Natural killer cell (primary cell): ENCODE measurements at regions not wholly inside any gene's neighbourhood (a gene's known extent, or its start where the extent isn't known, plus 50 kb on each side); places are given as distances from the start of the nearest gene placed in this dataset.

ENCODE experiments used
- ATAC-seq, 3 donors: fragments of 150-1000 bp in 2 of 3; fragments of 200-7000 bp in 1 of 3; cut with Tn5 transposase; 1 replicate in 1 of 3; 2 replicates in 2 of 3; pipeline ENCODE4 v1.10.0; 2021; ENCODE audit warnings: mild to moderate bottlenecking in 2 of 3, moderate library complexity in 2 of 3
- DNase-seq, 2 donors: peaks; one replicate each; pipeline versions ENCODE4 v3.0.0 to v3.0.0-alpha.2; 2013 to 2021; ENCODE audit warnings: mixed read lengths in 1 of 2
- H3K27ac ChIP-seq: one replicate; pipeline ENCODE4 v1.5.1; 2013; ENCODE audit warnings: mild to moderate bottlenecking, low read length
- H3K27me3 ChIP-seq: one replicate; pipeline ENCODE4 v1.6.1; 2013; ENCODE audit warnings: low read length; ENCODE audit not compliant: control insufficient read depth, insufficient read depth
- H3K36me3 ChIP-seq: one replicate; pipeline ENCODE4 v1.6.1; 2013; ENCODE audit warnings: low read length; ENCODE audit not compliant: control insufficient read depth, insufficient read depth
- H3K4me1 ChIP-seq: one replicate; pipeline ENCODE4 v1.6.1; 2013; ENCODE audit warnings: low read length; ENCODE audit not compliant: control insufficient read depth, insufficient read depth
- H3K4me3 ChIP-seq: one replicate; pipeline ENCODE4 v1.5.1; 2013; ENCODE audit warnings: low read length
- H3K9me3 ChIP-seq: one replicate; pipeline ENCODE4 v1.6.1; 2013; ENCODE audit warnings: low read length; ENCODE audit not compliant: control insufficient read depth, insufficient read depth
- H3K27ac Mint-ChIP-seq, 2 donors: one replicate each; pipeline ENCODE4 v1.8.0; 2022; ENCODE audit warnings: mild to moderate bottlenecking in 2 of 2, mixed read lengths in 2 of 2, moderate library complexity in 1 of 2
- H3K27me3 Mint-ChIP-seq, 2 donors: one replicate each; pipeline ENCODE4 v1.8.0; 2022; ENCODE audit warnings: low read depth in 2 of 2, mixed read lengths in 2 of 2
- H3K36me3 Mint-ChIP-seq: one replicate; pipeline ENCODE4 v1.8.0; 2022; ENCODE audit warnings: mixed read lengths
- H3K4me1 Mint-ChIP-seq, 2 donors: one replicate each; pipeline ENCODE4 v1.8.0; 2022; ENCODE audit warnings: mixed read lengths in 2 of 2
- H3K4me3 Mint-ChIP-seq: one replicate; pipeline ENCODE4 v1.8.0; 2022; ENCODE audit warnings: mild to moderate bottlenecking, moderate library complexity, mixed read lengths
- H3K9me3 Mint-ChIP-seq, 2 donors: one replicate each; pipeline ENCODE4 v1.8.0; 2022; ENCODE audit warnings: mixed read lengths in 2 of 2
- WGBS: methylation state at CpG from one replicate; pipeline ENCODE4 v1.1.7; 2013; ENCODE audit warnings: missing lambda C conversion rate; ENCODE audit not compliant: insufficient coverage; 5-methylcytosine and 5-hydroxymethylcytosine counted together
- intact Hi-C: fragments of 100-400 bp; cut with micrococcal nuclease; formaldehyde crosslinking; loops from one replicate; pipeline ENCODE4 v1.14.2; 2022
- TF ChIP-seq, protein P1 (sequence below): fragments of 200-600 bp; IDR thresholded peaks from one replicate; pipeline ENCODE4 v1.8.0; 2022; ENCODE audit warnings: antibody characterized with exemption

DNA sequence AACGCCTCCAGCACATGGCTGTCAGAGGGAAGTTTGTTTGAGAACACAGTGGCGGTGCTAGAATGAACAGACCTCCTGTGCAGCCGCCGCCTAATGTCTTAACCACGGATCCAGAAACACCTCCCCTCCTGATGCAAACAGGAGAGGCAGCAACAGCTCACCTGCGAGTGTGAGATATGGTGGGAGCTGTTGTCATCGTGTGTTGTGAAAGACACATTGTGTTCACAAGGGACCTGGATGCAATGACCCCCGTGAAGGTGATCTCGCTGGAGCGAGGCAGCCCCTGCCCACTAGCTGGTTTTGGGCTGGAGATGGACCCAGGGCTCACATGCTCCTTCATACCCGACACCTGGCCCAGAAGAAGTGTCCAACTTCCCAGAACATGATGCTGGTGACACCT lies 315.3 kb upstream of the C1orf174 start:
- TF ChIP-seq, protein P1, sequence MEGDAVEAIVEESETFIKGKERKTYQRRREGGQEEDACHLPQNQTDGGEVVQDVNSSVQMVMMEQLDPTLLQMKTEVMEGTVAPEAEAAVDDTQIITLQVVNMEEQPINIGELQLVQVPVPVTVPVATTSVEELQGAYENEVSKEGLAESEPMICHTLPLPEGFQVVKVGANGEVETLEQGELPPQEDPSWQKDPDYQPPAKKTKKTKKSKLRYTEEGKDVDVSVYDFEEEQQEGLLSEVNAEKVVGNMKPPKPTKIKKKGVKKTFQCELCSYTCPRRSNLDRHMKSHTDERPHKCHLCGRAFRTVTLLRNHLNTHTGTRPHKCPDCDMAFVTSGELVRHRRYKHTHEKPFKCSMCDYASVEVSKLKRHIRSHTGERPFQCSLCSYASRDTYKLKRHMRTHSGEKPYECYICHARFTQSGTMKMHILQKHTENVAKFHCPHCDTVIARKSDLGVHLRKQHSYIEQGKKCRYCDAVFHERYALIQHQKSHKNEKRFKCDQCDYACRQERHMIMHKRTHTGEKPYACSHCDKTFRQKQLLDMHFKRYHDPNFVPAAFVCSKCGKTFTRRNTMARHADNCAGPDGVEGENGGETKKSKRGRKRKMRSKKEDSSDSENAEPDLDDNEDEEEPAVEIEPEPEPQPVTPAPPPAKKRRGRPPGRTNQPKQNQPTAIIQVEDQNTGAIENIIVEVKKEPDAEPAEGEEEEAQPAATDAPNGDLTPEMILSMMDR: no peak
- DNase-seq (no peak), ATAC-seq (no peak)
- Histone ChIP-seq H3K9me3 (no peaks in the 10 kb centered on the region), H3K27ac (no peak overlapping the region), H3K27me3 (no peaks in the 10 kb centered on the region), H3K4me1 (no peaks in the 10 kb centered on the region), H3K36me3 (no peaks in the 10 kb centered on the region), H3K4me3 (no peak overlapping the region)
- intact Hi-C loops: no loop called here
- no peaks in the 10 kb centered on the region for H3K27me3 Mint-ChIP-seq
- no peak overlapping the region for H3K4me3 Mint-ChIP-seq
- H3K36me3 Mint-ChIP-seq: no peaks in the 10 kb centered on the region
- no peaks in the 10 kb centered on the region for H3K9me3 Mint-ChIP-seq
- H3K4me1 Mint-ChIP-seq: no peaks in the 10 kb centered on the region
- H3K27ac Mint-ChIP-seq: no peak overlapping the region
- WGBS: 72% methylated on average over 9 of the region's 11 CpGs

DNA sequence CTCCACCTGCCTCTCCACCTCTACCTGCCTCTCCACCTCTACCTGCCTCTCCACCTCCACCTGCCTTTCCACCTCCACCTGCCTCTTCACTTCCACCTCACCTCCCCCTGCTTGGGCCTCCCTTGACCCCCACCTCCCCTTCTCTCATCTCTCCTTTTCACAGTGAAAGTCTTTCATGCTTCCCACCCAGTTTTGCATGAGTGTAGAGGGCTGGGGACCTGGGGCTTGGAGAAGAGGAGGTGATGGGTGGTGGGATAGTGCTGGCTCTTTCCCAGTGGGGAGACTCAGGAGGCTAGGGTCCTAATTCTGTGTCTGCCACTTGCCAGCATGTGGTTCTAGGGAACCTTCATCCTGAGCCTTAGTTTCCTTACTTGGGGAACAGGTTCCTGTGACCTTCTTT lies 316.2 kb upstream of the C1orf174 start:
- Mint-ChIP-seq H3K9me3 (no peaks in the 10 kb centered on the region), H3K27me3 (no peaks in the 10 kb centered on the region)

DNA sequence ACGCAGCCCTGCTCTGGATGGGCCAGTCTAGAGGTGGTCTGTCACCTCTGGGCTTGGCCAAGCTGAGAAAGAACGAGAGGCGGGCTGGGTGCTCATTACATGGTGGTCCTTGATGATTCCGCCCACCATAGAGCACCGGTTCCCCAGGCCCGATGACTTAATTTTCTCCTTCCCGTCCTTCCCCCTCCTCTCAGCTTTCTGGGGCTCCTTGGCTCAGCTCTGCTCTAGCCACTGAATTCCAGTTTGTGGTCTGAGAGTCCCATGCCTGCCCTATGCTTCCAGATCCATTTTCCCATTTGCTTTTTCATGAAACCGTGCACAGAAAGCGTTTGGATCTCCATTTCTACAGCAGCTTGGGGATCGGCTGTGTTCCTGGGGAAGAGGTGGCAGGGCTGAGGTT lies 318.5 kb upstream of the C1orf174 start:
- Mint-ChIP-seq H3K9me3 (no peaks in the 10 kb centered on the region), H3K4me1 (no peaks in the 10 kb centered on the region), H3K27me3 (no peaks in the 10 kb centered on the region), H3K4me3 (no peak overlapping the region), H3K27ac (no peak overlapping the region), H3K36me3 (no peaks in the 10 kb centered on the region)
- Histone ChIP-seq H3K4me1 (no peaks in the 10 kb centered on the region), H3K4me3 (no peak overlapping the region), H3K27me3 (no peaks in the 10 kb centered on the region), H3K9me3 (no peaks in the 10 kb centered on the region), H3K36me3 (no peaks in the 10 kb centered on the region), H3K27ac (no peak overlapping the region)
- intact Hi-C loops: no loop called here
- TF ChIP-seq, protein P1: no peak
- 81% methylated on average over 10 of the region's 10 CpGs for WGBS
- ATAC-seq (no peak), DNase-seq (no peak)

More for the DNA sequence above, 316.2 kb upstream of the C1orf174 start:
- Histone ChIP-seq H3K4me3 (no peak overlapping the region), H3K27me3 (no peaks in the 10 kb centered on the region), H3K27ac (no peak overlapping the region), H3K4me1 (no peaks in the 10 kb centered on the region), H3K9me3 (no peaks in the 10 kb centered on the region), H3K36me3 (no peaks in the 10 kb centered on the region)
- H3K36me3 Mint-ChIP-seq: no peaks in the 10 kb centered on the region
- intact Hi-C loops: no loop called here
- DNase-seq: no peak
- H3K27ac Mint-ChIP-seq: no peak overlapping the region
- TF ChIP-seq, protein P1: no peak
- ATAC-seq: no peak
- H3K4me1 Mint-ChIP-seq: no peaks in the 10 kb centered on the region
- no peak overlapping the region for H3K4me3 Mint-ChIP-seq

DNA sequence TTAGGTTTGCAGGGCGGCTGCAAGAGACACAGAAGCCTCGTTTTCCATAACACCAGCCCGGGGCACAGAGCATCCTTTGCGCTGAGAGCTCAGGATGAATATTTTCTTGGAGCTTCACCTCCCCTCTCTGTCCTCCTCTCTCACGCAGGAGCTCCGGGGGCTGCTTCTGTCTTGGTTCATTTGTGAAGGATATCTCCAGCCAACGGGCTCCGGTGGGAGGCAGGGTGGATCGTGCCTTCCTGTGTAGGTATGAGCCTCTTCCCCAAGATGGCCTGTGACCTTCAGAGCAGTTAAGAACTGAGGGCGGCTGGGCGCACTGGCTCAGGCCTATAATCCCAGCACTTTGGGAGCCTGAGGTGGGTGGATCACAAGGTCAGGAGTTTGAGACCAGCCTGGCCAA lies 319.0 kb upstream of the C1orf174 start:
- no peak for DNase-seq
- no peaks in the 10 kb centered on the region for H3K4me1 ChIP-seq
- ATAC-seq: no peak
- no peak overlapping the region for H3K4me3 ChIP-seq
- Mint-ChIP-seq H3K27ac (no peak overlapping the region), H3K27me3 (no peaks in the 10 kb centered on the region), H3K36me3 (no peaks in the 10 kb centered on the region), H3K4me1 (no peaks in the 10 kb centered on the region), H3K4me3 (no peak overlapping the region), H3K9me3 (no peaks in the 10 kb centered on the region)
- no peaks in the 10 kb centered on the region for H3K9me3 ChIP-seq
- intact Hi-C loops: no loop called here
- 87% methylated on average over 10 of the region's 11 CpGs for WGBS
- TF ChIP-seq, protein P1: no peak
- no peaks in the 10 kb centered on the region for H3K27me3 ChIP-seq
- no peak overlapping the region for H3K27ac ChIP-seq
- H3K36me3 ChIP-seq: no peaks in the 10 kb centered on the region
